ENCODE measurements at regions not wholly inside any gene's neighbourhood (a gene's known extent, or its start where the extent isn't known, plus 50 kb on each side); places are given as distances from the start of the nearest gene placed in this dataset.

DNA sequence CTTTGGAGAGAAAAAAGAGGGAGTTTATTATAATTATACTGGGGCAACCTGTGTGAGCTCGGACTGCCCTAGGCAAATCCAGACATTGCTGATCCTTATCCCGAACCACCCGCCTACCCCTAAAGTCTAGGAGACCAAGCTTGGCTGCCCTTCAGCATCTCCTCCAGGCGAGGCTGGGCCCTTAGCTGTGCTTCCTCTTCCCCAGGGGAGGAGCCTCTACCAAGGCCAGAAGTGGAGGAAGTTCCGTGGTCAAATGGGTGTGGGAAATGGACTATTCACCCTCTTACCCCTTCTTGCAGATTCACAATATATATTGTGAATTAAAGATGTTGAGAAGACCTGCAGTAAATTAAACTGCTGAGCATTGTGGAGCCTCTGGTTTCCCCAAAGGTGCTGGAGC, 158.3 kb upstream of the HES1 start:
- Histone ChIP-seq H3K9me3 (ENCODE audit: control insufficient read depth in 4 of 4, low read length in 3 of 4) (no peaks in the 10 kb centered on the region), H3K36me3 (ENCODE audit: control insufficient read depth in 4 of 4, insufficient read depth in 3 of 4, low read depth in 1 of 4, low read length in 3 of 4) (no peaks in the 10 kb centered on the region), H3K9ac (ENCODE audit: low read depth in 1 of 2, low read length in 2 of 2) (no peak overlapping the region), H3K27ac (ENCODE audit: low read depth in 1 of 2, low read length in 2 of 2) (no peak overlapping the region), H3K4me1 (ENCODE audit: control insufficient read depth in 4 of 4, insufficient read depth in 4 of 4, low read length in 3 of 4) (peaks cover 0 to 5% (median 0%) of the 10 kb centered on the region in 4 donors), H3K27me3 (ENCODE audit: control insufficient read depth in 4 of 4, insufficient read depth in 4 of 4, low read length in 3 of 4) (no peaks in the 10 kb centered on the region), H3K4me3 (ENCODE audit: low read depth in 1 of 3, low read length in 3 of 3) (no peak overlapping the region)
- DNase-seq (ENCODE audit: low spot score) = no peak
- TF ChIP-seq GABPA (IDR thresholded peaks at IDR 0.05 in 1 of 2, conservative IDR thresholded peaks at IDR 0.05 in 1 of 2) (no peak), YY1 (IDR thresholded peaks at IDR 0.05) (no peak), JUND (IDR thresholded peaks at IDR 0.05) (no peak), SP1 (IDR thresholded peaks at IDR 0.05) (no peak), EGR1 (IDR thresholded peaks at IDR 0.05; ENCODE audit: low read depth in 2 of 2) (no peak), TAF1 (conservative IDR thresholded peaks at IDR 0.05) (no peak), FOXA1 (IDR thresholded peaks at IDR 0.05) (no peak), HNF4A (conservative IDR thresholded peaks at IDR 0.05) (no peak)
- TF ChIP-seq, protein P1, sequence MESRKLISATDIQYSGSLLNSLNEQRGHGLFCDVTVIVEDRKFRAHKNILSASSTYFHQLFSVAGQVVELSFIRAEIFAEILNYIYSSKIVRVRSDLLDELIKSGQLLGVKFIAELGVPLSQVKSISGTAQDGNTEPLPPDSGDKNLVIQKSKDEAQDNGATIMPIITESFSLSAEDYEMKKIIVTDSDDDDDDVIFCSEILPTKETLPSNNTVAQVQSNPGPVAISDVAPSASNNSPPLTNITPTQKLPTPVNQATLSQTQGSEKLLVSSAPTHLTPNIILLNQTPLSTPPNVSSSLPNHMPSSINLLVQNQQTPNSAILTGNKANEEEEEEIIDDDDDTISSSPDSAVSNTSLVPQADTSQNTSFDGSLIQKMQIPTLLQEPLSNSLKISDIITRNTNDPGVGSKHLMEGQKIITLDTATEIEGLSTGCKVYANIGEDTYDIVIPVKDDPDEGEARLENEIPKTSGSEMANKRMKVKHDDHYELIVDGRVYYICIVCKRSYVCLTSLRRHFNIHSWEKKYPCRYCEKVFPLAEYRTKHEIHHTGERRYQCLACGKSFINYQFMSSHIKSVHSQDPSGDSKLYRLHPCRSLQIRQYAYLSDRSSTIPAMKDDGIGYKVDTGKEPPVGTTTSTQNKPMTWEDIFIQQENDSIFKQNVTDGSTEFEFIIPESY (IDR thresholded peaks at IDR 0.05) = no peak
- TF ChIP-seq, protein P2, sequence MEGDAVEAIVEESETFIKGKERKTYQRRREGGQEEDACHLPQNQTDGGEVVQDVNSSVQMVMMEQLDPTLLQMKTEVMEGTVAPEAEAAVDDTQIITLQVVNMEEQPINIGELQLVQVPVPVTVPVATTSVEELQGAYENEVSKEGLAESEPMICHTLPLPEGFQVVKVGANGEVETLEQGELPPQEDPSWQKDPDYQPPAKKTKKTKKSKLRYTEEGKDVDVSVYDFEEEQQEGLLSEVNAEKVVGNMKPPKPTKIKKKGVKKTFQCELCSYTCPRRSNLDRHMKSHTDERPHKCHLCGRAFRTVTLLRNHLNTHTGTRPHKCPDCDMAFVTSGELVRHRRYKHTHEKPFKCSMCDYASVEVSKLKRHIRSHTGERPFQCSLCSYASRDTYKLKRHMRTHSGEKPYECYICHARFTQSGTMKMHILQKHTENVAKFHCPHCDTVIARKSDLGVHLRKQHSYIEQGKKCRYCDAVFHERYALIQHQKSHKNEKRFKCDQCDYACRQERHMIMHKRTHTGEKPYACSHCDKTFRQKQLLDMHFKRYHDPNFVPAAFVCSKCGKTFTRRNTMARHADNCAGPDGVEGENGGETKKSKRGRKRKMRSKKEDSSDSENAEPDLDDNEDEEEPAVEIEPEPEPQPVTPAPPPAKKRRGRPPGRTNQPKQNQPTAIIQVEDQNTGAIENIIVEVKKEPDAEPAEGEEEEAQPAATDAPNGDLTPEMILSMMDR (IDR thresholded peaks at IDR 0.05; ENCODE audit: low read depth, low read length, missing input control) = no peak
- TF ChIP-seq, protein P3, sequence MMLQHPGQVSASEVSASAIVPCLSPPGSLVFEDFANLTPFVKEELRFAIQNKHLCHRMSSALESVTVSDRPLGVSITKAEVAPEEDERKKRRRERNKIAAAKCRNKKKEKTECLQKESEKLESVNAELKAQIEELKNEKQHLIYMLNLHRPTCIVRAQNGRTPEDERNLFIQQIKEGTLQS (IDR thresholded peaks at IDR 0.05) = no peak
- TF ChIP-seq, protein P4, sequence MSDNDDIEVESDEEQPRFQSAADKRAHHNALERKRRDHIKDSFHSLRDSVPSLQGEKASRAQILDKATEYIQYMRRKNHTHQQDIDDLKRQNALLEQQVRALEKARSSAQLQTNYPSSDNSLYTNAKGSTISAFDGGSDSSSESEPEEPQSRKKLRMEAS (IDR thresholded peaks at IDR 0.05) = no peak
- WGBS = 88% methylated on average over 5 of the region's 5 CpGs

DNA sequence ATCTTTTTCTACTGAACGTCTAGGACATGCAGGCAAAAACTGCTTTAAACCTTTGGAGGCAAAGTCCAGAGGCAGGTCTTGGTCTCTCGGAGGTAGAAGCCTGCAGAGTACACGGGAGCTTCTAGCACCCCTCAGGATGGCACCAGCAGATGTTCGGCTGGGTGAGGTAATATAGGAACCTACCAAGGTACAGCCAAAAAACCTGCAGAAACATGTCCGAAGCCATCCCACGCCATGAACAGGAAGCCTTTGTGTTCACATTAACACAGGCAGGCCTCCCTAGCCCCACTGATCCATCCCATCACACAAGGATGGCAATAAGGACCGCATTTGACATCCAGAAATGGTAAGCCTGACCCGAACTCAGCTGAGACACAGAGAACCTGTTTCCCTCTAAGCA, 157.9 kb upstream of the HES1 start:
- peaks cover 0 to 5% (median 0%) of the 10 kb centered on the region in 4 donors for H3K4me1 ChIP-seq (ENCODE audit: control insufficient read depth in 4 of 4, insufficient read depth in 4 of 4, low read length in 3 of 4)
- H3K27ac ChIP-seq (ENCODE audit: low read depth in 1 of 2, low read length in 2 of 2) = no peak overlapping the region
- H3K36me3 ChIP-seq (ENCODE audit: control insufficient read depth in 4 of 4, insufficient read depth in 3 of 4, low read depth in 1 of 4, low read length in 3 of 4) = no peaks in the 10 kb centered on the region
- H3K4me3 ChIP-seq (ENCODE audit: low read depth in 1 of 3, low read length in 3 of 3) = no peak overlapping the region
- TF ChIP-seq HNF4A (conservative IDR thresholded peaks at IDR 0.05) = no peak
- TF ChIP-seq NR2F2 (IDR thresholded peaks at IDR 0.05) = no peak
- TF ChIP-seq GABPA (IDR thresholded peaks at IDR 0.05 in 1 of 2, conservative IDR thresholded peaks at IDR 0.05 in 1 of 2) = no peak
- no peak for TF ChIP-seq FOXA2 (IDR thresholded peaks at IDR 0.05)
- TF ChIP-seq, protein P3 (IDR thresholded peaks at IDR 0.05) = no peak
- no peak for TF ChIP-seq EGR1 (IDR thresholded peaks at IDR 0.05; ENCODE audit: low read depth in 2 of 2)
- no peak for TF ChIP-seq RAD21 (IDR thresholded peaks at IDR 0.05)
- WGBS = 87% methylated on average over 8 of the region's 8 CpGs
- H3K9me3 ChIP-seq (ENCODE audit: control insufficient read depth in 4 of 4, low read length in 3 of 4) = no peaks in the 10 kb centered on the region
- DNase-seq (ENCODE audit: low spot score) = no peak
- no peaks in the 10 kb centered on the region for H3K27me3 ChIP-seq (ENCODE audit: control insufficient read depth in 4 of 4, insufficient read depth in 4 of 4, low read length in 3 of 4)
- H3K9ac ChIP-seq (ENCODE audit: low read depth in 1 of 2, low read length in 2 of 2) = no peak overlapping the region

All from liver (tissue), 8 donors.